ENCODE measurements at regions not wholly inside any gene's neighbourhood (a gene's known extent, or its start where the extent isn't known, plus 50 kb on each side); places are given as distances from the start of the nearest gene placed in this dataset.

- no peak for DNase-seq
These were observed 167.0 kb downstream of the MRM1 start for GRCh38 chr17:36768394-36768793.

GRCh38 chr17:36773039-36773438 lies 164.2 kb upstream of the LHX1 start:
- no peak for DNase-seq

GRCh38 chr17:36777118-36777517 lies 160.2 kb upstream of the LHX1 start:
- no peak for DNase-seq

- DNase-seq = no peak
These were observed 158.8 kb upstream of the LHX1 start for GRCh38 chr17:36778448-36778847.

- DNase-seq = no peak
These were observed 157.7 kb upstream of the LHX1 start for GRCh38 chr17:36779550-36779949.

- no peak for DNase-seq
These were observed 152.6 kb upstream of the LHX1 start for GRCh38 chr17:36784633-36785032.

- DNase-seq = no peak
These were observed 150.4 kb upstream of the LHX1 start for GRCh38 chr17:36786867-36787266.

GRCh38 chr17:36791150-36791941 lies 145.9 kb upstream of the LHX1 start:
- no peak for DNase-seq

GRCh38 chr17:36791942-36792475 lies 145.3 kb upstream of the LHX1 start:
- no peak for DNase-seq

GRCh38 chr17:36792849-36793248 lies 144.4 kb upstream of the LHX1 start:
- no peak for DNase-seq

GRCh38 chr17:36793976-36794375 lies 143.3 kb upstream of the LHX1 start:
- no peak for DNase-seq

- DNase-seq = no peak
These were observed 129.6 kb upstream of the LHX1 start for GRCh38 chr17:36807496-36808179.

- no peak for DNase-seq
These were observed 129.1 kb upstream of the LHX1 start for GRCh38 chr17:36808180-36808661.

GRCh38 chr17:36812762-36813161 lies 124.5 kb upstream of the LHX1 start:
- DNase-seq = no peak

- no peak for DNase-seq
These were observed 123.9 kb upstream of the LHX1 start for GRCh38 chr17:36813357-36813756.

- no peak for DNase-seq
These were observed 123.2 kb upstream of the LHX1 start for GRCh38 chr17:36813957-36814563.

GRCh38 chr17:36814958-36815357 lies 122.3 kb upstream of the LHX1 start:
- DNase-seq = no peak

- DNase-seq = no peak
These were observed 120.9 kb upstream of the LHX1 start for GRCh38 chr17:36816214-36816906.

GRCh38 chr17:36816907-36817288 lies 120.4 kb upstream of the LHX1 start:
- DNase-seq = no peak

- no peak for DNase-seq
These were observed 119.7 kb upstream of the LHX1 start for GRCh38 chr17:36817483-36818048.

GRCh38 chr17:36818134-36818825 lies 119.0 kb upstream of the LHX1 start:
- DNase-seq = no peak

All from stimulated activated CD4-positive, alpha-beta T cell treated with anti-CD3 and anti-CD28 coated beads, Interleukin-2, amount 100 ng/mL, for 48 hours (primary cell).